Vagina (tissue), 2 donors: ENCODE measurements at regions not wholly inside any gene's neighbourhood (a gene's known extent, or its start where the extent isn't known, plus 50 kb on each side); places are given as distances from the start of the nearest gene placed in this dataset. TPM values are rescaled to one million over a fixed set of nuclear protein-coding genes. Genes with fewer than 3 reads are reported as not detected.

Experiments
- DNase-seq, 2 donors: peaks; one replicate each; pipeline ENCODE4 v3.0.0-alpha.2; 2017; ENCODE audit errors: extremely low spot score in 2 of 2
- H3K27ac ChIP-seq: fragments of 200-600 bp; sonication (generic); one replicate; pipeline ENCODE4 v1.5.1; 2019
- H3K27me3 ChIP-seq: fragments of 200-600 bp; sonication (generic); one replicate; pipeline ENCODE4 v1.5.1; 2019
- H3K36me3 ChIP-seq, 2 donors: fragments of 200-600 bp; sonication (generic); one replicate each; pipeline ENCODE4 v1.5.1; 2017 to 2019
- H3K4me1 ChIP-seq: fragments of 200-600 bp; sonication (generic); one replicate; pipeline ENCODE4 v1.5.1; 2019
- H3K4me3 ChIP-seq, 2 donors: fragments of 200-600 bp; sonication (generic); 1 replicate in 1 of 2; 2 replicates in 1 of 2; pipeline ENCODE4 v1.5.1; 2016 to 2019
- H3K9me3 ChIP-seq: fragments of 200-600 bp; sonication (generic); one replicate; pipeline ENCODE4 v1.5.1; 2019
- CTCF ChIP-seq, 3 experiments: fragments of 450-650 bp in 2 of 3; fragments of 200-600 bp in 1 of 3; sonication (generic) in 1 of 3; IDR thresholded peaks; one replicate each; pipeline ENCODE4 v1.5.1; 2017 to 2019; ENCODE audit warnings: antibody characterized with exemption in 3 of 3, mild to moderate bottlenecking in 2 of 3, moderate library complexity in 2 of 3
- POLR2A ChIP-seq, 2 donors: fragments of 450-650 bp; IDR thresholded peaks; one replicate each; pipeline ENCODE4 v1.6.1; 2017; ENCODE audit warnings: antibody characterized with exemption in 2 of 2, mild to moderate bottlenecking in 2 of 2, moderate library complexity in 2 of 2
- POLR2AphosphoS5 ChIP-seq, 2 donors: sonication (generic); formaldehyde crosslinking; IDR thresholded peaks; one replicate each; pipeline ENCODE4 v1.9.0; 2017; ENCODE audit warnings: antibody characterized with exemption in 2 of 2, mild to moderate bottlenecking in 2 of 2, low read depth in 1 of 2; ENCODE audit not compliant: insufficient read depth in 1 of 2
- intact Hi-C: fragments of 100-400 bp; cut with DNase I; formaldehyde crosslinking; loops from one replicate; pipeline ENCODE4 v1.15.1; 2023
- microRNA counts, 2 donors: library from miRNA; unstranded; fragments of <30 nt; microRNA quantifications; one replicate each; lab custom pipeline; 2016 to 2017
- microRNA-seq: library from miRNA; unstranded; fragments of <30 nt; microRNA quantifications from one replicate; pipeline ENCODE4, GENCODE V29; 2017; ENCODE audit warnings: borderline number of aligned reads, borderline replicate concordance
- small RNA-seq: library from RNA; depleted of rRNA; stranded (forward); fragments of <200 nt; gene quantifications from one replicate; pipeline ENCODE3, GENCODE V24; 2016

GRCh38 chr1:65090406-65090805 is 57.6 kb upstream of the AK4 start:
- DNase-seq: no peak
- Histone ChIP-seq H3K4me3 (no peak overlapping the region), H3K27ac (no peak overlapping the region), H3K27me3 (no peaks in the 10 kb centered on the region), H3K36me3 (no peaks in the 10 kb centered on the region), H3K9me3 (no peaks in the 10 kb centered on the region), H3K4me1 (no peaks in the 10 kb centered on the region)
- TF ChIP-seq POLR2A (IDR thresholded peaks at IDR 0.05) (no peak), POLR2AphosphoS5 (IDR thresholded peaks at IDR 0.05; ENCODE audit: insufficient read depth in 1 of 2, low read depth in 1 of 2) (no peak)
- intact Hi-C loops: no loop called here

GRCh38 chr1:65092691-65093090 is 55.3 kb upstream of the AK4 start:
- H3K27me3 ChIP-seq: no peaks in the 10 kb centered on the region
- no peaks in the 10 kb centered on the region for H3K4me1 ChIP-seq
- DNase-seq: no peak
- no peaks in the 10 kb centered on the region for H3K9me3 ChIP-seq
- intact Hi-C loops: no loop called here
- TF ChIP-seq POLR2A (IDR thresholded peaks at IDR 0.05) (no peak), POLR2AphosphoS5 (IDR thresholded peaks at IDR 0.05; ENCODE audit: insufficient read depth in 1 of 2, low read depth in 1 of 2) (no peak), CTCF (IDR thresholded peaks at IDR 0.05) (no peak)
- no peak overlapping the region for H3K27ac ChIP-seq
- H3K36me3 ChIP-seq: no peaks in the 10 kb centered on the region
- H3K4me3 ChIP-seq: no peak overlapping the region

GRCh38 chr1:65097076-65097475 is 50.9 kb upstream of the AK4 start:
- intact Hi-C loops: no loop called here
- no peak for DNase-seq
- TF ChIP-seq POLR2A (IDR thresholded peaks at IDR 0.05) (no peak), CTCF (IDR thresholded peaks at IDR 0.05) (no peak)
- no peak overlapping the region for H3K4me3 ChIP-seq
- H3K4me1 ChIP-seq: no peaks in the 10 kb centered on the region
- no peaks in the 10 kb centered on the region for H3K9me3 ChIP-seq
- H3K36me3 ChIP-seq: no peaks in the 10 kb centered on the region
- no peak overlapping the region for H3K27ac ChIP-seq
- H3K27me3 ChIP-seq: no peaks in the 10 kb centered on the region

MicroRNAs encoded in the stretch of these regions (microRNA counts, 767-probe panel; counts per million panel counts)
- microRNA hsa-miR-101-3p (lab: Ali Mortazavi, UCI): 238 to 261 counts per million in 2 donors

Small RNA genes in the stretch of these regions (microRNA-seq; reads per million reads assigned to microRNA genes)
- gene MIR101-1 (7.2 reads per million, percentile 15 among the genes with 10 or more reads in this experiment), gene MIR3671 (not detected)

Small RNA genes in the stretch of these regions (small RNA-seq; reads per million reads assigned to genes)
- gene MIR101-1: 4.7 reads per million, percentile 86 among the genes with 10 or more reads in this experiment
- not detected for gene MIR3671
- gene MRPS21P1: not detected
- not detected for gene RNU6-1176P
